ENCODE measurements at regions not wholly inside any gene's neighbourhood (a gene's known extent, or its start where the extent isn't known, plus 50 kb on each side); places are given as distances from the start of the nearest gene placed in this dataset.
"Not testable (repeated sequence)": the region's sequence is repeated elsewhere in the genome, so short reads cannot be mapped to it uniquely, and the experiment has no call there.

DNA sequence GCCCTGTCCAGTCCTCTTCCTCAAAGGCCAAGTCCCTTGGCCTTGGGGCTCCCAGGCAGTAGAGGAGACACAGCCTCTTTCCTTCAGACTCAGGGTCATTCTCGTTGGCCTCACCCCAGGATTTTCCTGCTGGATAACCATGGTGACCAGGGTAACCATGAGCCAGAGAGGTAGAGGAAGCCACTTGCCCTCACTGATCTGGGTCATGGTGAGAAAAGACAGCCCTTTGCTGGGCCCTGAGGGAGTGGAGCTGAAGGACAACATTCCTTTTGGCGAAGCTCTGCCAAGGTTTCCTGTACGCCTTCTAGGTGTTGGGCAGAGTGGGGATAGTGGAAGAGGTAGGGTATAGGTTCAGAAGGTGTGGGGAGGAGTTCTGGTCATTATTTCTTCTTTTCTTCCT is 53.1 kb upstream of the WNT4 start:
- Mint-ChIP-seq H3K9me3 (no peaks in the 10 kb centered on the region), H3K36me3 (ENCODE audit: low read depth) (no peaks in the 10 kb centered on the region), H3K4me3 (no peak overlapping the region), H3K4me1 (no peaks in the 10 kb centered on the region), H3K27ac (no peak overlapping the region), H3K27me3 (peaks cover 21% of the 10 kb centered on the region)
- DNase-seq: no peak
- ATAC-seq: no peak

DNA sequence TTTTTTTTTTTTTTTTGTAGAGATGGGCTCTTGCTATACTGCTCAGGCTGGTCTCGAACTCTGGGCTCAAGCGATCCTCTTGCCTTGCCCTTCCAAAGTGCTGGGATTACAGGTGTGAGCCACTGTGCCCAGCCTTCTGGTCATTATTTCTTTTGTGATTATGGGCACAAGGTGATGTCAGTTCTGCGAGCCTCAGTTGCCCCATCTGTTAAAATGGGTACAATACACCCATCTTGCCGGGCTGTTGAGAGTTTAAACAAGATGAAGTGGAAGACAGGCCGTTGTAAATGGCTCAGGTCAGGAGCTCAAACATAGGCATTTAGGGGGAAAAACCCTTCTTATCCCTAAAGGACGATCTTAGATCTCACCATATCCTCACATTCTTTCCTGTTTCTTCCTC is 53.7 kb upstream of the WNT4 start:
- Mint-ChIP-seq H3K4me3 (no peak overlapping the region), H3K9me3 (no peaks in the 10 kb centered on the region), H3K4me1 (no peaks in the 10 kb centered on the region), H3K27ac (no peak overlapping the region), H3K36me3 (ENCODE audit: low read depth) (no peaks in the 10 kb centered on the region), H3K27me3 (peaks cover 18% of the 10 kb centered on the region)
- ATAC-seq: no peak
- no peak for DNase-seq

- Mint-ChIP-seq H3K27ac (no peak overlapping the region), H3K4me1 (no peaks in the 10 kb centered on the region), H3K4me3 (no peak overlapping the region), H3K27me3 (peaks cover 18% of the 10 kb centered on the region), H3K9me3 (no peaks in the 10 kb centered on the region), H3K36me3 (ENCODE audit: low read depth) (no peaks in the 10 kb centered on the region)
- ATAC-seq (no peak), DNase-seq (no peak)
Observed at GRCh38 chr1:22197644-22198043, 54.7 kb upstream of the WNT4 start.

GRCh38 chr1:22201023-22201422 is 58.1 kb upstream of the WNT4 start:
- Mint-ChIP-seq H3K27ac (no peak overlapping the region), H3K27me3 (peaks cover 22% of the 10 kb centered on the region), H3K36me3 (ENCODE audit: low read depth) (no peaks in the 10 kb centered on the region), H3K9me3 (no peaks in the 10 kb centered on the region), H3K4me3 (no peak overlapping the region), H3K4me1 (no peaks in the 10 kb centered on the region)
- ATAC-seq (no peak), DNase-seq (no peak)

DNA sequence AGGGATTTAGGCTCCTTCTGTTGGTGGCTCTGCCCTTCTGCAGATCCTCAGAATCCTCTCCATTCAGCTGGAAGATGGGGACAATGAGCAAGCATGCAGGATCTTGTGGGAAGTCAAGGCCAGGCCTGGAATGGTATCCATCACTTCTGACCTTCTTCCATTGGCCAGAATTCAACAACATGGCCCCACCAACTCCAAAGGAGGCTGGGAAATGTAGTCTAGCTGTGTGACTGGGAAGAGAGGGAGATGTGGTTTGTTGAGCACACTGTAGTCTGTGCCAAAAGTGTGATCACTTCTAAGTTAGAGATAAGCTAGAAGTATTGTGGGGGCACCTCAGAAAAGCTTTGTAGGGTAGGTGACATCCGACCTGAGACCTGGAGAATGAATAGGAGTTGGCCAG is 60.4 kb upstream of the WNT4 start:
- Mint-ChIP-seq H3K4me3 (no peak overlapping the region), H3K4me1 (no peaks in the 10 kb centered on the region), H3K27ac (no peak overlapping the region), H3K9me3 (no peaks in the 10 kb centered on the region), H3K36me3 (ENCODE audit: low read depth) (no peaks in the 10 kb centered on the region), H3K27me3 (peaks cover 41% of the 10 kb centered on the region)
- no peak for ATAC-seq
- no peak for DNase-seq

GRCh38 chr1:22204057-22204840 is 61.4 kb upstream of the WNT4 start:
- DNase-seq (no peak), ATAC-seq (no peak)
- no peak overlapping the region for H3K27ac Mint-ChIP-seq
- no peaks in the 10 kb centered on the region for H3K4me1 Mint-ChIP-seq
- H3K36me3 Mint-ChIP-seq (ENCODE audit: low read depth): no peaks in the 10 kb centered on the region
- H3K27me3 Mint-ChIP-seq: peaks cover 42% of the 10 kb centered on the region
- no peak overlapping the region for H3K4me3 Mint-ChIP-seq
- H3K9me3 Mint-ChIP-seq: no peaks in the 10 kb centered on the region

- Mint-ChIP-seq H3K27ac (no peak overlapping the region), H3K4me3 (no peak overlapping the region), H3K4me1 (no peaks in the 10 kb centered on the region), H3K36me3 (ENCODE audit: low read depth) (no peaks in the 10 kb centered on the region), H3K27me3 (peaks cover 42% of the 10 kb centered on the region), H3K9me3 (no peaks in the 10 kb centered on the region)
- ATAC-seq (no peak), DNase-seq (no peak)
Observed at GRCh38 chr1:22204989-22205913, 62.4 kb upstream of the WNT4 start.

DNA sequence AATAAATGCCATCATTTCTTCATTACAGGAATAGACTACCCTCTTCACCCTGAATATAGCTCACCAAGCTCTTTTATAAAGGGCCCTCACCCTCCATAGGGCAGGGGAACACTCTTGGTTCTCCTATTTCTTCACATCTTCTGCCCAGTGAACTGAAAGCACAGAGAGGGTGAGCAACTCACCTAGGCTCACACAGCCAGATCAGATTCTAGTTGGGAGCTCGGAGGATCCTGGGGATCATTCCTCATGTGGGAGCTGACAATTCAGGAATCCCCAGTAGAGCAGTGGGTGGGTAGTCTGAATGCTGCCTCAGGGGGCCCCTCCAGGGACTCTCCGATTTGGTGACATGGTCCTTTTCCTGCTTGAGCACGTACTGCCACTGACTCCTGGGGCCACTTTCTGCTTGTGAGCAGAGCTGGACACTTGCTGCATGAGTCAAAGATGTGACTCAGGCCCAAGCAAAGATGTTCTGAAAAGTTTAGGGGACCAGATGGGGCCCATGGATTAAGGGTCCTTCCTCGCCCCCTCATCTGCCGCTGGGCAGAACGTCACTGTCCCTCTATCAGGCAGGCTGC is 63.7 kb upstream of the WNT4 start:
- Mint-ChIP-seq H3K4me1 (no peaks in the 10 kb centered on the region), H3K27me3 (peaks cover 48% of the 10 kb centered on the region), H3K4me3 (no peak overlapping the region), H3K9me3 (no peaks in the 10 kb centered on the region), H3K27ac (no peak overlapping the region), H3K36me3 (ENCODE audit: low read depth) (no peaks in the 10 kb centered on the region)
- ATAC-seq: no peak
- DNase-seq: no peak

GRCh38 chr1:22207511-22208267 is 64.8 kb upstream of the WNT4 start:
- ATAC-seq (no peak), DNase-seq (no peak)
- Mint-ChIP-seq H3K27me3 (peaks cover 53% of the 10 kb centered on the region), H3K4me3 (no peak overlapping the region), H3K36me3 (ENCODE audit: low read depth) (no peaks in the 10 kb centered on the region), H3K9me3 (no peaks in the 10 kb centered on the region), H3K27ac (no peak overlapping the region), H3K4me1 (no peaks in the 10 kb centered on the region)

GRCh38 chr1:22208268-22208972 is 65.5 kb upstream of the WNT4 start:
- DNase-seq: no peak
- no peaks in the 10 kb centered on the region for H3K9me3 Mint-ChIP-seq
- H3K36me3 Mint-ChIP-seq (ENCODE audit: low read depth): no peaks in the 10 kb centered on the region
- peaks cover 59% of the 10 kb centered on the region for H3K27me3 Mint-ChIP-seq
- no peak overlapping the region for H3K4me3 Mint-ChIP-seq
- H3K27ac Mint-ChIP-seq: no peak overlapping the region
- ATAC-seq: no peak
- H3K4me1 Mint-ChIP-seq: no peaks in the 10 kb centered on the region

DNA sequence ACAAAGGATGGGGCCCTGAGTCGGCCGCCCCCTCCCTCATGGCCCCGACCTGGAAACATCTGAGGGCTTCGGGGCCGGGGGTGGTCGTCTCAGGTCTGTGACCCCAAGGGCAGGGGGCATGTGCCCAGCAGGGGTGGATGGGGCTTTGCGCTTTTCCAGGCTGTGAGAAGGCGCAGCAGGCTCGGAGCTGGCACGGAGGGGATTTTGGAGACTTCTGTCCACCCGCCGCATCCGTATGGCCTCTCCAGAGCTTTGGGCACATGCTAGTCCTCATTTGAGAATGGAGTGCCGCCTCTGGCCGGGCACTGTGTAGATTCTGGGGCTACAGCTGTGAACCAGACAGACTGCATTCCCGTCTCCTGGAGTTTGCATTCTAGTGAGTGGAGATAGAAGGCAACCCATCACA is 66.1 kb upstream of the WNT4 start:
- peaks cover 54% of the 10 kb centered on the region for H3K27me3 Mint-ChIP-seq
- H3K27ac Mint-ChIP-seq: no peak overlapping the region
- H3K36me3 Mint-ChIP-seq (ENCODE audit: low read depth): no peaks in the 10 kb centered on the region
- H3K9me3 Mint-ChIP-seq: no peaks in the 10 kb centered on the region
- no peak for DNase-seq
- H3K4me3 Mint-ChIP-seq: no peak overlapping the region
- no peak for ATAC-seq
- H3K4me1 Mint-ChIP-seq: no peaks in the 10 kb centered on the region

GRCh38 chr1:22210176-22210575 is 67.3 kb upstream of the WNT4 start:
- no peak overlapping the region for H3K4me3 Mint-ChIP-seq
- H3K36me3 Mint-ChIP-seq (ENCODE audit: low read depth): no peaks in the 10 kb centered on the region
- no peaks in the 10 kb centered on the region for H3K4me1 Mint-ChIP-seq
- ATAC-seq: no peak
- no peaks in the 10 kb centered on the region for H3K9me3 Mint-ChIP-seq
- H3K27me3 Mint-ChIP-seq: peaks cover 54% of the 10 kb centered on the region
- H3K27ac Mint-ChIP-seq: no peak overlapping the region
- no peak for DNase-seq

DNA sequence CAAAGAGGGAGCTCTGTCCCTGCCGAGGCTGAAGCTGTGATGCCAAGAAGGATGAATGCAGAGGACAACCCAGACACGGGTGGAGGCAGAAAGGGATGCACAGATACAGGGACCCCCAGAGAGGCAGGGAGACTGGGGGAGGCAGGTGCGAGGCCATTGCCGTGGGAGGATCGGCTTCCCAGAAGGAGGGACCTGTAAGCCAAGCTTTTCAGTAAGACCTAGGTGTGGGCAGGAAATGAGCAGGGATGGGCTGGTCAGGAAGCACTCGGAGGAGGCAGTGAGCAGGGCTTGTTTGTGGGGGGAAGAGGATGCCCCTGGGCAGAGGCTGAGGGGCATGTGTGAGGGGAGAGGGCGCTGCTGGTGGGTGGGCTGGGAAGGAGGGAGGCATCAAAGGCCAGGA is 67.7 kb upstream of the WNT4 start:
- Mint-ChIP-seq H3K4me3 (no peak overlapping the region), H3K36me3 (ENCODE audit: low read depth) (no peaks in the 10 kb centered on the region), H3K9me3 (no peaks in the 10 kb centered on the region), H3K27ac (no peak overlapping the region), H3K4me1 (no peaks in the 10 kb centered on the region), H3K27me3 (peaks cover 54% of the 10 kb centered on the region)
- ATAC-seq (no peak), DNase-seq (no peak)

DNA sequence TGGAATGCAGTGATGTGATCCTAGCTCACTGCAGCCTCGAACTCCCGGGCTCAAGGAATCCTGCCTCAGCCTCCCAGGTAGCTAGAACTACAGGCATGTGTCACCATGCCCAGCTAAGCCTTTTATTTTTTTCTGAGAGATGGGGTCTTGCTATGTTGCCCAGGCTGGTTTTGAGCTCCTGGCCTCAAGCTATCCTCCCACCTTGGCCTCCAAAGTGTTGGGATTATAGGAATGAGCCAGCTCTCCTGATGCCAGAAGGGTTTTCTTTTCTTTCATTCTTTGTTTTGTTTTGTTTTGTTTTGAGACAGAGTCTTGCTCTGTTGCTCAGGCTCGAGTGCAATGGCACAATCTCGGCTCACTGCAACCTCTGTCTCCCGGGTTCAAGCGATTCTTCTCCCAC is 68.6 kb upstream of the WNT4 start:
- not testable (repeated sequence) for DNase-seq; H3K27ac Mint-ChIP-seq; H3K4me1 Mint-ChIP-seq; H3K36me3 Mint-ChIP-seq (ENCODE audit: low read depth); H3K9me3 Mint-ChIP-seq; H3K4me3 Mint-ChIP-seq; ATAC-seq
- peaks cover 55% of the 10 kb centered on the region for H3K27me3 Mint-ChIP-seq
